ENCODE measurements at regions not wholly inside any gene's neighbourhood (a gene's known extent, or its start where the extent isn't known, plus 50 kb on each side); places are given as distances from the start of the nearest gene placed in this dataset.

GRCh38 chr2:2565671-2566070 is 234.6 kb upstream of the MYT1L start:
- TF ChIP-seq CTCF (IDR thresholded peaks at IDR 0.05), result no peak
- TF ChIP-seq EZH2 (IDR thresholded peaks at IDR 0.05; ENCODE audit: borderline replicate concordance, insufficient read depth, low read depth, low read length, poor library complexity, severe bottlenecking), result no peak
